GM19468 (cell line): ENCODE measurements at regions not wholly inside any gene's neighbourhood (a gene's known extent, or its start where the extent isn't known, plus 50 kb on each side); places are given as distances from the start of the nearest gene placed in this dataset.

Experiments used
- ATAC-seq: cut with Tn5 transposase; IDR thresholded peaks from one replicate; pipeline ENCODE4 v1.9.1; 2021; ENCODE audit warnings: mild to moderate bottlenecking, moderate library complexity, moderate number of reproducible peaks; ENCODE audit not compliant: unreplicated experiment; ENCODE audit errors: extremely low read depth

DNA sequence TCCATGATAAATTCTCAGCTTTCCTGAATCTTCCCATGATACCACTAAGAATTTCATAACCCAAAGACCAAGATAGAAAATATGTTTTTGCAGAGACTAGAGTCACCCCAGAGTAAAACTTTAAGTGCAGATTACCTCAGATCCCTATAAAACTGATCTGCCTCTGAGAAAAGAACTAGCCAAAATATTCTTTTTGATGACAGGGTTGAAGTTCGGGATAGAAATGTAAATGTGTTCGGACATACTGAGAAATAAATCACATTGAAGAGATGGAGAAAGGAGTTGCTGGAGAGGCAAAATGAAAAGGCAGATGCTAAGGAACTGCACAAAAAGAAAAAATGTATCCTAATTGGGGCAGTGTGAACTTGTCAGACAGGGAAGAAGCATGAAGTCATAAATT lies 501.8 kb downstream of the ANKRD50 start:
- no peak for ATAC-seq

DNA sequence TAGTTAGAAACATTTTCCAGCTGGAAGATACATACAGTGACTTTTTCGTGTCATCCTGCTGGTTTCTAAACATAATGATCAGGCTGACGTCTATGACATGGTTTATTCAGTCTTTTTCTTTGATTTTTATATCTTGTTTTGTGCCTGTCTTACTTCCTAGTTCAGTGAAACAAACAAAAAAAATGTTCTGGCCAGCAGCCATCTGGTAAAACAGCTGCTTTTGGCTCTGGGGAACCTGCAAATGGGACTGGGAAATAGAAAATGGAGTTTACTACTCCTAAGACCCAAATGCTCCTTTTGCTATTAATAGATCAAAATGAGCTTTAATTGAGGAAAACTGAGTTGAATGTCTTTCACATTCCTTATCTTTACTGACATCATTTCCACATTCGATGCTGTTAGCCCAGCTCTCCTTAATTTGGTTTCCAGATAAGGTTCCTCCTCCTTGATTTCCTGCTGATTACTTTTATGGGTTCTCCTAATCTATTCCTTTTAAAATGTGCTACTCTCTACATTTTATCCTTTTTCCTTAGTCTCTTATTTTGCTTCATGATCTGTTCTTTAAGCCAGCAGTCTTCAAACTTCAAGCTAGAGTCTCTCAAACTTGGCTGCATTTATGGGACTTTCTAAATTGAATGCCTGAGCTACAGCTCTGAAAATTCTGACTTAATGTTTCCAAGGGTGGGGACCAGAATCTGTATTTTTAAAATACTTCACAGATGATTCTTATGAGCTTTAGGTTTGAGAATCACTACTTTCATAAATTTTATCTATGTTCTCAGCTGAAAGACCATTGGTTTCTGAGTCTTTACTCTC lies 499.5 kb downstream of the ANKRD50 start:
- ATAC-seq = no peak

DNA sequence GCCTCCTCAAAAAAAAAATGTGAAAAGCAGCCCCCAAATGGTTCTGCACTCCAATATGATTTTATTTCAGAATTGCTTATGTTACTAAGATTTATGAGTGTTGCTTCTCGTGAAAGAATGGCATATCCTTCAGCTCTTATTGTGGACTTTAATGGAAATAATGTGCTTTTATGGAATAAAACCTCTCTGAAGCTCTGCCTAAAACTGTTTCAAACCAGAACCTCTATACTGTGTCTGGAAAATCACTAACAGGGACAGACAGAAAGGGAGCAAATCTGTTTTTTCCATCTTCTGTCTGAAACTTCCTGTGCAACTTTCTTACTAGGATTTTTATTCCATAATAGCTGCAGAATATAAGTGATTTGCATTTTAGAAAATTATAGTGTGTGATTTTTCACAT lies 493.1 kb downstream of the ANKRD50 start:
- ATAC-seq = no peak

DNA sequence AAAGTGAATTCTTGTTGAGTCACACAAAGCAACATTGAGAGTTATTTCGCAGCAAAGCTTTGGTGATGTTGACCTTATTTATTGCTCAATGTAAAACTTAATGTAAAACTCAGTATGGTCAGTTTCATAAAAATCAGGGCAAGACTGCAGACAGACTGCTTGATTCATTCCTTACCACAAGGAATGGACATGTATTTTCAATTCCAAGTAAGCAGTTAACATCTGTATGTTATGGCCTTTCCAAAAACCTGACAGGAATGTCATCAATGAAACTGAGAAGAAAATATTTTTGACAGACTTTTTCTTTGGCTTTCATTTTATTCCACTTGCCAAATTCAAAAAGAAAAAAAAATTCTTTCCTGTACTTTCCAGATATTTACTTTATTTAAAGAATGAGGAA lies 488.3 kb downstream of the ANKRD50 start:
- ATAC-seq = no peak

DNA sequence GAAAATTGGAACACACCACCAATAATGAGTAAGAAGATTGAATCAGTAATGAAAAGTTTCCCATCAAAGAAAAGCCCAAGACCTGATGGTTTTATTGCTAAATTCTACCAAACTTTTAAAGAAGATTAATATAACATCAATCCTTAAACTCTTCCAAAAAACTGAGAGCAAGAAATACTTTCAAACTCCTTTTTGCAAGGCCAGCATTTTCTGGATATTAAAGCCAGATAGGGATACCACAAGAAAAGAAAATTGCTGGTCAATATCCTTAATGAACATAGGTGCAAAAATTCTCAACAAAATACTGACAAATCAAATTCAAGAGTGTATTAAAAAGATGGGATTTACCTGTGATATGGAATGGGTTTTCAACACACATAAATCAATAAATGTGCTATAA lies 484.6 kb downstream of the ANKRD50 start:
- ATAC-seq = no peak

DNA sequence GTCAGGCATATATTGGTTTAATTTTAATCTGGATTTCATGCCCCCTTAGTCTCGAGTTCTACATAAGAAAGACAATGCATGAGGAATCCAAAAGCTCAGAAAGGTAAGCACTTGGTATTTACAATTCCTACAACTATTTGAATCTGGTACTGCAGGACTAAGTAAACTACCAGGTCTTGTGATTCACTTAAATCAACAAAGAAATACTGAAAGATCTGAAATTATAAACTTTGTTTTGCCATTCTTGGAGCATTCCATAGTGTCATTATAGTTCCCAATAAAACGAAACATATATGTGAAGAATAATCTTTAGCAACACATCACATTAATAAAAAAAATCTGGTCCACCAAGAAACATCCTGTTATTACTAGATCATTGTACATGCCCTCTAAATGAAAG lies 482.3 kb downstream of the ANKRD50 start:
- no peak for ATAC-seq

DNA sequence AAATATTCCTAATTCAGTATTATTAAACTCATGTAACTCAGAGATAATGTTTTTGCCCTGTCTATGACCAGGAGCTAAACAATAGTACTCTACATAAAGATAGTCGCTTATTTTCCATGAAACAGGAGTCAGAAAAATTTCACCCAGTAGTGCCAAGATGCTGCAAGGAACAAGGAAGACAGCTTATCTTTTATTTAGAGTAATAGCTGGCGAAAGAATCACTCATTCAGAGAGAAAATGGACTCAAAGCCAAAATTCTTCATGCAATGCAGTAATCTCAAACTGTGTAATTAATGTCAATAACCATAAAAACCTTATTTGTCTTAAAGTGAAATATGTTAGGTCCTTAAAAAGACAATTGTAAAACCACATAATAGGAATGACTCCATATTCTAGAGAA lies 477.8 kb downstream of the ANKRD50 start:
- no peak for ATAC-seq

DNA sequence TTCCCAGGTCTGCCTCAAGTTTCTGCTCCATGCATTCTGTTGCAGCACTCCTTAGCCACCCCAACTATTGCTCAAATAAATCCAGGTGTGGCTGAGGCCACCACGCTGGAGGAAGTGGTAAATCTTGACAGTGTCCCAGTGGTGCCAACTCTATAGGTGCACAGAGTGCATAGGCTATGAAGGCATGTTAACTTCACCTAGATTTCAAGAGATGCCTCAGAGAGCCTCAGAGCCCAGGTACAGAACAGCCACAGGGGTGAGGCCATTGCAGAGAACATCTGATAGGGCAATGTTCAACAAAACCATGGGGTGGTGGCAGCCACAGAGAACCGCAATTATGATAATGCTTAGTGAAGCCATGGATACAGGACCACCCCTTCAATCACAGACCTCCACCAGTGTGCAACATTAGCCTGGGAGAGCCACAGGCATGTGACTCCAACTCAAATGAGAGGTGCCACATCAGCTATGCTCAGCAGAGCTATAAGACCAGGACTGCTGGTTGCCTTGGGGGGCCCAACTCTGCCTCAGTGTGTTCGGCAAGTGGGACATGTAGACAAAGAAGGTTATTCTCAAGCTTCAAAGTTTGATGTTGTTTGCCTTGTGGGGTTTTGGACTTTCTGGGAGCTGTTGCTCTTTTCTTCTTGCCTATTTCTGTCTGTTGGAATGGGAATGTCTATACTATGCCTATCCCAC lies 468.7 kb downstream of the ANKRD50 start:
- no peak for ATAC-seq

DNA sequence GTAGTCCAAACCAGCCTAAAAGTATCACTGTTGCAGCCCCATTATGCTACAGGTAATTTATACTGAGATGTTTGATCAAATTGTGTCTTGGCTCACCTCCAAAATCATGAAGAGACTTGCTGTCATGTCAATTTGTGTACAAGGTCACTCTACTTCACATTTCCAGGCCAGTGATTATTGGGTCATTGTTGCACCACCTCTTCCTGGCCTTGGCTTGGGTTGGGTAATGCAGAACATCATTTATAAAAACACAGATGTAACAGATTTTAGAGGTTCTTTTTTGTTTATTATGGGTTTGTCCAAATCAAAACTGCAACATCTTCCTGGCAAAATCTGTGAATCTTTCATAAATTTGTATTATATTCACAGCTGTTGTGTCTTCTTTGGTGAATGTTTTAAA lies 459.5 kb downstream of the ANKRD50 start:
- ATAC-seq = no peak

DNA sequence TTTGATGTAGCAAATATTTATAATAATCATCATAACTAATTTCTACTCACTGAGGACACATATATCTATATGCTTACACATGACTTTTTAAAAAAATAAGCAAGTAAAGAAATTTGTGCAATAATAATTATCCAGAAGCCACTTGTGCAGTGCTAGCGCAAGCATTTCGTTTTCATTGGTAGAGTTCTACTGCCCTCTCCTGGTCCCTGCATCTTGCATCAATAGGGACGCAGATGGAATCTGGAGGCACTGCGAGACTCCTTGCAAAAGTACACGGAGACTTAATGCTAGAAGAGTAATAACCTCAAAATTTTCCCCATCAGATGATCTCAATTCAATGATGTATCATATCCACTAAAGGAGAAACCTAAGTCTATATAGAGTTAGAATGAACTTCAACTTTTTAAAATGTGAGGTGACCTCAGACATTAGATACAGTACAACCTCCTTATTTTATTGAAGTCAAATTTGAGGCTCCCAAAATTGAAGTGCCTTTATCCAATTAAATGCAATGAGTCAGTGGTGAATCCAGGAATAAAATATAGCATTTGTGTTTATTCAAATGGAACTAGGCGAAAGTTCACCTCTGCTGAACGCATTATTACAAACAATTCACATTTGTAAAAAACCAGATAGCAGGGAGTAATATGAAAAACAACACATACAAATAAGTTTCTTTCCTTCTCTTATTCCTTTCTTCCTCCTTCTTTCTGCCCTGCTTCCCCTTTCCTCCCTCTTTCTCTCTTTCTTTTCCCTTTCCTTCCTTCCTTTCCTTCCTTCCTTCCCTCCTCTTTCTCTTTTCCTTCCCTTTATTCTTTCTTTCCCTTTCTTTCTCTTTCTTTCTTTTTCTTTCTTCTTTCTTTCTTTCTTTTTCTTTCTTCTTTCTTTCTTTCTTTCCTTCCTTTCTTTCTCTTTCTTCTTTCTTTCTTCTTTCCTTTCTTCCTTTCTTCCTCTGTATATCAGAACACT lies 450.0 kb downstream of the ANKRD50 start:
- peak; percentile 94 for ATAC-seq

DNA sequence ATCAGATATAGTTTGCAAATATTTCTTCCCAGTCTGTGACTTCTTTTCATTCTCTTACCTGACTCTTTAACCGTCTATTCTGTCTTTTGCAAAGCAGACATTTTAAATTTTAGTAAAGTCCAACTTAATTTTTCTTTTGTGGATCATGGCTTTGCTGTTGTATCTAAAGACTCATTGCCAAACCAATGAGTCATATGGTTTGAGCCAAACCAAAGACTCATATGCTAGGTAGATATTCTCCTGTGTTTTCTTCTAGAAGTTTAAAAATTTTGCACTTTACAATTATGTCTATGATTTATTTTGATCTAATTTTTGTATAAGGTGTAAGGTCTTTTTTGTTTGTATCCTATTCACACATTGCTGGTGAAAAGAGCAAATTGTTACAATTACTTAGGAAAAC lies 446.8 kb downstream of the ANKRD50 start:
- no peak for ATAC-seq

DNA sequence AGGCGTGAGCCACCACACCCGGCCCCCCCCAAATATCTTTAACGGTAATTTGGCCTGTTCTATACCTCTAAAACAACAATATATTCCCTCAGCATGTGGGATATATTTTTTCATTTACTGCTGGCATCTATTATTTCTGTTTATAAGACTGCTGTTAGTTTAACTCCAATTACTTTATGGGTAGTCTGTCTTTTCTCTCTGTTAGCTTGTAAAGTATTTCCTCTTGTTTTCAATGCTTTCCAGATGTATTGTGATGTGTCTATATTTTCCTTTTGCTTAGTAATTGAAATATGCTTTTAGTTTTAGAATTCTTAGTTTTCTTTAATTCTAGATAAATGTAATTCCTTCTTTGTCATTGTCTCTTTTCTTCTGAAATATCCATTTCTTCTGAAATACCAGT lies 445.8 kb downstream of the ANKRD50 start:
- no peak for ATAC-seq

DNA sequence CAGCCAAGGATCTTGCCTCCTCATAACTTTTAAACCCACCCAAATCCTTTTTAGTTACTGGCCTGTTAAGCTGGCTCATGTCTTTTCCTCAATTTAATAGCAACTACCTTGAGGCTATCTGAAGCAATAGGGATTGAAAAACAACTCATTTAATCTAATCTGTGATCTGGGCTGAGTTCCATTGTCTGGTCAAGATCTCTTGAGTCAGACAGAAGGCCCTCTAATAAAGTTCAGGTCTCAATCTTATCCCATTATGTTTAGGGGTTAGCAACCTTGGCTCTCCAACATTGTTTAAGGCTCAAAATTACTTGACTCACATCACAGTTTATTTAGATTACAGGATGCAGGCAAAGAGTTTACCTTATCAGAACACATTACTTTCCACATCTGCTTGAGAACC lies 436.1 kb downstream of the ANKRD50 start:
- ATAC-seq = no peak

DNA sequence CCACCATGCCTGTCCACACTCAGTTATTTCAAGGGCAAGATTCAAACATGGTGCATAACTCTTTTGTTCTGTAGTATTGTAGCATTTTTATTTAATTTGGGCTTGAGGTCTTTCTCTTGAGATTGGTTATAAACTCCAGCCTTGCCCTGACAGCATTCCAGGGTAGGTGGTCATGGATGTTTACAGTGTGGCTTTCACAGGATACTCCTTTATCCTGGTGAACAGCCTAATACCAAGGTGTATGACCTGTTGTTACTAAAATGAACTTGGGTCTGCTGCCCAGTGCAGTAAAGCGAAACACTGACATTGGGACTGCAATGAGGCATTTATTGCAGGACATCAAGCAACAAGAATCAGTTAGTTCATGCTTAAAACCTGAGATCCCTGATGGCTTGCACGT lies 434.8 kb downstream of the ANKRD50 start:
- no peak for ATAC-seq

DNA sequence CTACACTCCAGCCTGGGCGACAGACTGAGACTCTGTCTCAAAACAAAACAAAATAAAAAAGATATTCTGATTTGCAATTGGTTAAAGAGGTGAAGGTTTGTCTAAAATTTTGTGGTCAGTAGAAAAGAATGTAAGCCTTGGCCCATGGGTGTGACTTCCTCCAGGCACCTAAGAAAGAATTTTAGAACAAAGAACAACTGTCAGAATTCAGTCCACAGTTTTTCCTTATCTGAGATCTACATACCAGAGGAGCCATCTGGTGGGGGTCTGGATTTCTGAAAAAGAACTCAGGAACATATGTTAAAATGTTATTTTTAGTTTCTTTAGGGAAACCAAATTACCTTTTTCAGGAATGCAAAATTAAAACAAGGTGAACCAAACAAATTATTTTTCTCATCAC lies 434.1 kb downstream of the ANKRD50 start:
- no peak for ATAC-seq

DNA sequence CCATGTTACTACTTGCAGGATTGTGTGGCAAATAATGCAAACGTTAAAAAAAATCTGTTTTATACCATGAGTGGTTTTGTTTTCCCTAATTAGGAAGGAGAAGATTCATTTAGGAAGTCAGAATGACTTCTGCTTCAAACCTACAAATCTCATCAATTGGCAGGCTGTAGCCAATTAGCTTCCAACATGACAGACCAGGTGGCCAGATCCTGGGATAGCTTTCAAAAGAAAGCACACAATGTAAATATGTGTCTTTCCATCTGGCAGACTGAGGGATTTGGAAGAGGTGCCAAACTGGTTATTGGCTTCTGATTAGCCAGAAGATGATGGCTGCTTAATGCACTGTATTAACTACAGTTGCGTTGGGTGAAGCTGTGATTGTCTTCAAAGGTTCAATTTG lies 432.8 kb downstream of the ANKRD50 start:
- no peak for ATAC-seq

DNA sequence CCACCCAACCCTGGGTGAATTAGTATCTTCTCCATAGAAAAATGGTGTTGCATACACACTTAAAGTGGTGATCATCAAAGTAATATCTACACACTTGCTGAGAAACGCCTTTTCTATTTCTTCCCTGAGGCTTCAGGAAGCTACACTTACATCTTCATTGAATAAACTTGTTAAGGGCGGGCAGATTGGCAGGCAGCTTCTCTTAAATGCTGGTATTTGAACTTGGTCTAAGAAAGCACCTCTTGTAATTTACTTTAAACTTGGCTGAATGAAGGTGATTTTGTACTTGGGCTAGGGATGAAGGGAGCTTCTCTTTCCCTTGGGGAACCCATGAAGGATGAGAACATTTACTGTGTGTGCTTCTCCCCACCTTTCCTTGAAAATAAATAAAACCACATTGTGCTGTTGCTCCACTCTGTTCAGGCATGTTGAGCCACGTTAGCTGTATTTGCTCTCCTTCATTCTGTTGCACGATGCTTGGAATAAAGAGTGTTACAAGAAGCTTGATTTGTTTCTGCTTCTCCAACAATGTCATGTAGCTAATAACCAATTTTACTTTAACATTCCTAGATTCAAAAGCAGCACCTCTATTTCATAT lies 430.1 kb downstream of the ANKRD50 start:
- no peak for ATAC-seq

DNA sequence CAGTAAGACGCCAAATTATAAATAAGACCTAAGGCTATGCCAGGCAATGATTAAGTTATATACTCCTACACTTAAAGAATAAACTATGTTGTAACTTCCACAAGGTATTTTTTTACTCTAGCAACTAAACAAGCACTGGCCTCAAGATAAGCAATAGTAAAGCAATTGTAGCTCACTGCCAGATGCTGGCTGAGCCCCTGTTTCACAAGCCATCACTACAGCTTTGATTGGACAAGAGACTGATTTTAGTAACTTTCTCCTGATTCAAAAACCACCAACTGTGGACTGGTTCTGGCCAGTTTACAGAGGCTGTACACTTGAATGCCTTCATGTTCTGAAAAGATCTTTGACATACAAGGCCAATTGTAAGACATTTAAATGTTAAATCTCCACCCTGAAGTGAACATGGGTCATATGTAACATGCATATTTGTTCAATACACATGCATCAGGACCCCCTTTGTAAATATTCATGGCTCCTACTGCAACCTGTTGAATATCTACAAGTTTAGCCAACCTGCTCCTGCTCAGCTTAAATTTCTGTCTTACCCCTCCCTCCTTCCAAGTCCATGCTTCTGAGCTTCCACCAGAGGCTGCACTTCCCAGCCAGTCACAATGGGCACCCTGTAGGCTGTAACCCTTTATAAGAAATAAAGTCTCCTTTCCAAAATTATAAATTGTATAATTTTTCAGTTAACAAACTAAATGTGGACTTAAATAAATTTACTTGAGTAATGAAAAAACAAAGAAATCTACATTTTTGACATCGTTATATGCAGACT lies 423.6 kb downstream of the ANKRD50 start:
- no peak for ATAC-seq

DNA sequence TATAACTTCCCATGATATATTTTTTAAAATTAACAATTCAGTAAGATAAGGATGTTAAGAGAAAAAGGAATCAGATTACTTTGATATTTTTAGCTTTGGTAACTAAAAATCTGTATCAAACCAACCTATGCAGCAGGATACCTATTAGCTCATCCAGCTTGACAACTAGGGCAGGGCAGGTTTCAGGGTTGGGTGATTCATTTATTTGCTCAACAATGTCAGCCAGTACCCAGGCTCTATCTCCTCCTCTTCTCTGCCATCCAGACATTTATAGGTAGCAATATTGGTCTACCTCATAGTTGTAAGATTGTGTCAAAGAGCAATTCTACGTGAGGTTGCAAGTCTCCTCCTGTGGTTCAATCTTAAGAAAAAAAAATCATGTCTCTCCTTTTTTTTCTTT lies 421.9 kb downstream of the ANKRD50 start:
- ATAC-seq = no peak

DNA sequence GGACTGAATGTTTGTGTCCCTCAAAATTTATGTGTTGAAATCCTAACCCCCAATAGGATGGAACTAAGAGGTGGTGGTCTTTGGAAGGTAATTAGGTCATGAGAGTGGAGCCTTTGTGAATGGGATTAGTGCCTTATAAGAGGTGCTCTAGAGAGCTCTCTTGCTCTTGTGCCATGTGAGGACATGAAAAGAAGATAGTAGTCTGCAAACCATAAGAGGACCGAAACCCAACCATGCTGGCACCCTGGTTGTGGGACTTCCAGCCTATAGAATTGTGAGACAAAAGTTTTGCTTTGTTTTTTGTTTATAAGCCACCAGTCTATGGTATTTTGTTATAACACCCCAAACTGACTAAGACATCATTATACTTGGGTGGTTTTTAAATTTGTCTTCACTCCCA lies 417.1 kb downstream of the ANKRD50 start:
- ATAC-seq = no peak
